ENCODE measurements at regions not wholly inside any gene's neighbourhood (a gene's known extent, or its start where the extent isn't known, plus 50 kb on each side); places are given as distances from the start of the nearest gene placed in this dataset.

- no peak for ATAC-seq
- TF ChIP-seq MXD4 (CRISPR knock-in tag; IDR thresholded peaks at IDR 0.05; ENCODE audit: borderline replicate concordance): no peak
- H3K27me3 Mint-ChIP-seq (ENCODE audit: low read depth): no peaks in the 10 kb centered on the region; the same call in 1 of the 2 replicates
- no peak for DNase-seq (ENCODE audit: low spot score)
- H3K36me3 Mint-ChIP-seq: peaks cover 10% of the 10 kb centered on the region
- ChIA-PET POLR2A (no interaction called here), CTCF (no interaction called here)
- H3K4me1 Mint-ChIP-seq: peaks cover 10% of the 10 kb centered on the region
- peaks cover 15% of the 10 kb centered on the region for H3K9me3 Mint-ChIP-seq
- H3K4me3 Mint-ChIP-seq: no peak overlapping the region
- H3K27ac Mint-ChIP-seq: no peak overlapping the region
Measured at GRCh38 chr1:38616846-38617245, 242.7 kb downstream of the RRAGC start.

GRCh38 chr1:38615680-38616079 is 243.9 kb downstream of the RRAGC start:
- Mint-ChIP-seq H3K9me3 (peaks cover 15% of the 10 kb centered on the region), H3K27me3 (ENCODE audit: low read depth) (no peaks in the 10 kb centered on the region; the same call in 1 of the 2 replicates), H3K4me3 (no peak overlapping the region), H3K4me1 (peaks cover 10% of the 10 kb centered on the region), H3K27ac (no peak overlapping the region), H3K36me3 (peaks cover 10% of the 10 kb centered on the region)
- ChIA-PET POLR2A (no interaction called here), CTCF (no interaction called here)
- TF ChIP-seq CREM (CRISPR knock-in tag; IDR thresholded peaks at IDR 0.05): no peak
- TF ChIP-seq ZNF512 (CRISPR knock-in tag; IDR thresholded peaks at IDR 0.05; ENCODE audit: borderline replicate concordance): no peak
- no peak for TF ChIP-seq NR2C2 (CRISPR knock-in tag; IDR thresholded peaks at IDR 0.05)
- no peak for TF ChIP-seq GTF2I (CRISPR knock-in tag; conservative IDR thresholded peaks at IDR 0.05)
- no peak for TF ChIP-seq ETV6 (CRISPR knock-in tag; IDR thresholded peaks at IDR 0.05)
- no peak for TF ChIP-seq ATF2 (CRISPR knock-in tag; IDR thresholded peaks at IDR 0.05; ENCODE audit: borderline replicate concordance, low read depth)
- TF ChIP-seq USF2 (CRISPR knock-in tag; IDR thresholded peaks at IDR 0.05): no peak
- no peak for TF ChIP-seq CBFB (CRISPR knock-in tag; IDR thresholded peaks at IDR 0.05; ENCODE audit: low read depth)
- no peak for TF ChIP-seq CDX4 (CRISPR knock-in tag; IDR thresholded peaks at IDR 0.05; ENCODE audit: borderline replicate concordance)
- no peak for TF ChIP-seq ZNF138 (CRISPR knock-in tag; conservative IDR thresholded peaks at IDR 0.05)
- no peak for TF ChIP-seq FOXJ3 (CRISPR knock-in tag; IDR thresholded peaks at IDR 0.05; ENCODE audit: borderline replicate concordance)
- TF ChIP-seq TEAD4 (CRISPR knock-in tag; IDR thresholded peaks at IDR 0.05): no peak
- TF ChIP-seq ZNF425 (CRISPR knock-in tag; conservative IDR thresholded peaks at IDR 0.05): no peak
- no peak for TF ChIP-seq JUN (CRISPR knock-in tag; IDR thresholded peaks at IDR 0.05)
- TF ChIP-seq NFE2L1 (CRISPR knock-in tag; IDR thresholded peaks at IDR 0.05): no peak
- DNase-seq (ENCODE audit: low spot score) (no peak), ATAC-seq (no peak)

- POLR2A ChIA-PET: no interaction called here
- Mint-ChIP-seq H3K27me3 (ENCODE audit: low read depth) (no peaks in the 10 kb centered on the region; the same call in 1 of the 2 replicates), H3K36me3 (peaks cover 10% of the 10 kb centered on the region), H3K4me1 (peaks cover 10% of the 10 kb centered on the region), H3K27ac (no peak overlapping the region), H3K9me3 (peaks cover 15% of the 10 kb centered on the region), H3K4me3 (no peak overlapping the region)
- CTCF ChIA-PET: interaction anchor here (1.4 kb wide), 1 partner anchor 204 kb away, joined by 4 read pairs; no protein-coding TSS in a partner anchor
- DNase-seq (ENCODE audit: low spot score): no peak
- peak; percentile 41; the same call in 1 of the 2 replicates for ATAC-seq
- TF ChIP-seq CREB1 (CRISPR knock-in tag; IDR thresholded peaks at IDR 0.05): no peak
- TF ChIP-seq TP53 (CRISPR knock-in tag; IDR thresholded peaks at IDR 0.05): no peak
- no peak for TF ChIP-seq ZNF281 (CRISPR knock-in tag; IDR thresholded peaks at IDR 0.05)
- no peak for TF ChIP-seq EMX1 (CRISPR knock-in tag; IDR thresholded peaks at IDR 0.05)
- no peak for TF ChIP-seq RELA (CRISPR knock-in tag; IDR thresholded peaks at IDR 0.05; ENCODE audit: borderline replicate concordance)
- TF ChIP-seq CDX4 (CRISPR knock-in tag; IDR thresholded peaks at IDR 0.05; ENCODE audit: borderline replicate concordance): no peak
- no peak for TF ChIP-seq ATF2 (CRISPR knock-in tag; IDR thresholded peaks at IDR 0.05; ENCODE audit: borderline replicate concordance, low read depth)
Measured at GRCh38 chr1:38614861-38615260, 244.7 kb downstream of the RRAGC start.

All from WTC11 (cell line).